HG03095 (cell line): ENCODE measurements at regions not wholly inside any gene's neighbourhood (a gene's known extent, or its start where the extent isn't known, plus 50 kb on each side); places are given as distances from the start of the nearest gene placed in this dataset.
"Not testable (repeated sequence)": the region's sequence is repeated elsewhere in the genome, so short reads cannot be mapped to it uniquely, and the experiment has no call there.

Source experiments
- ATAC-seq: cut with Tn5 transposase; IDR thresholded peaks from one replicate; pipeline ENCODE4 v1.9.1; 2021; ENCODE audit warnings: moderate library complexity; ENCODE audit not compliant: unreplicated experiment

- no peak for ATAC-seq
Measured at GRCh38 chr21:28324690-28325089, 668.0 kb downstream of the LTN1 start.

- no peak for ATAC-seq
Measured at GRCh38 chr21:28317177-28317950, 675.3 kb downstream of the LTN1 start.

- no peak for ATAC-seq
Measured at GRCh38 chr21:28311411-28312190, 681.1 kb downstream of the LTN1 start.

GRCh38 chr21:28310711-28311110 lies 682.0 kb downstream of the LTN1 start:
- ATAC-seq: no peak

- ATAC-seq: no peak
Measured at GRCh38 chr21:28310171-28310685, 682.4 kb downstream of the LTN1 start.

- ATAC-seq: no peak
Measured at GRCh38 chr21:28309596-28309995, 683.1 kb downstream of the LTN1 start.

GRCh38 chr21:28308516-28308915 lies 684.2 kb downstream of the LTN1 start:
- ATAC-seq: no peak

GRCh38 chr21:28299946-28300345 lies 692.7 kb downstream of the LTN1 start:
- no peak for ATAC-seq

GRCh38 chr21:28298251-28298672 lies 694.4 kb downstream of the LTN1 start:
- no peak for ATAC-seq

GRCh38 chr21:28294051-28294450 lies 698.6 kb downstream of the LTN1 start:
- ATAC-seq: no peak

GRCh38 chr21:28283641-28284490 lies 708.8 kb downstream of the LTN1 start:
- no peak for ATAC-seq

GRCh38 chr21:28282833-28283232 lies 709.8 kb downstream of the LTN1 start:
- no peak for ATAC-seq

- not testable (repeated sequence) for ATAC-seq
Measured at GRCh38 chr21:28281357-28281756, 711.3 kb downstream of the LTN1 start.

- ATAC-seq: no peak
Measured at GRCh38 chr21:28280611-28281010, 712.1 kb downstream of the LTN1 start.

- no peak for ATAC-seq
Measured at GRCh38 chr21:28277324-28277723, 715.4 kb downstream of the LTN1 start.

GRCh38 chr21:28272272-28272992 lies 720.2 kb downstream of the LTN1 start:
- no peak for ATAC-seq

- ATAC-seq: no peak
Measured at GRCh38 chr21:28269173-28269572, 723.5 kb downstream of the LTN1 start.

GRCh38 chr21:28268685-28269084 lies 724.0 kb downstream of the LTN1 start:
- ATAC-seq: no peak

- no peak for ATAC-seq
Measured at GRCh38 chr21:28267449-28267848, 725.2 kb downstream of the LTN1 start.

GRCh38 chr21:28266061-28266460 lies 726.6 kb downstream of the LTN1 start:
- no peak for ATAC-seq
